ENCODE measurements at regions not wholly inside any gene's neighbourhood (a gene's known extent, or its start where the extent isn't known, plus 50 kb on each side); places are given as distances from the start of the nearest gene placed in this dataset.

GRCh38 chr20:19944772-19945459, 72.2 kb upstream of the NAA20 start:
- H3K4me3 ChIP-seq (ENCODE audit: low read depth, low read length): no peak overlapping the region
- peak; percentile 81 for DNase-seq (ENCODE audit: low read depth, low spot score)
- in situ Hi-C loops (cut with HindIII; ENCODE audit: low sequenced_read_pairs): no loop called here

GRCh38 chr20:19945732-19946670, 71.2 kb upstream of the NAA20 start:
- TF ChIP-seq, protein P1, sequence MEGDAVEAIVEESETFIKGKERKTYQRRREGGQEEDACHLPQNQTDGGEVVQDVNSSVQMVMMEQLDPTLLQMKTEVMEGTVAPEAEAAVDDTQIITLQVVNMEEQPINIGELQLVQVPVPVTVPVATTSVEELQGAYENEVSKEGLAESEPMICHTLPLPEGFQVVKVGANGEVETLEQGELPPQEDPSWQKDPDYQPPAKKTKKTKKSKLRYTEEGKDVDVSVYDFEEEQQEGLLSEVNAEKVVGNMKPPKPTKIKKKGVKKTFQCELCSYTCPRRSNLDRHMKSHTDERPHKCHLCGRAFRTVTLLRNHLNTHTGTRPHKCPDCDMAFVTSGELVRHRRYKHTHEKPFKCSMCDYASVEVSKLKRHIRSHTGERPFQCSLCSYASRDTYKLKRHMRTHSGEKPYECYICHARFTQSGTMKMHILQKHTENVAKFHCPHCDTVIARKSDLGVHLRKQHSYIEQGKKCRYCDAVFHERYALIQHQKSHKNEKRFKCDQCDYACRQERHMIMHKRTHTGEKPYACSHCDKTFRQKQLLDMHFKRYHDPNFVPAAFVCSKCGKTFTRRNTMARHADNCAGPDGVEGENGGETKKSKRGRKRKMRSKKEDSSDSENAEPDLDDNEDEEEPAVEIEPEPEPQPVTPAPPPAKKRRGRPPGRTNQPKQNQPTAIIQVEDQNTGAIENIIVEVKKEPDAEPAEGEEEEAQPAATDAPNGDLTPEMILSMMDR (IDR thresholded peaks at IDR 0.05; ENCODE audit: low read depth, low read length): no peak
- no peak overlapping the region for H3K4me3 ChIP-seq (ENCODE audit: low read depth, low read length)
- in situ Hi-C loops (cut with HindIII; ENCODE audit: low sequenced_read_pairs): no loop called here
- DNase-seq (ENCODE audit: low read depth, low spot score): no peak

More at GRCh38 chr20:19944772-19945459, 72.2 kb upstream of the NAA20 start:
- TF ChIP-seq, protein P1 (IDR thresholded peaks at IDR 0.05; ENCODE audit: low read depth, low read length): no peak

DNA sequence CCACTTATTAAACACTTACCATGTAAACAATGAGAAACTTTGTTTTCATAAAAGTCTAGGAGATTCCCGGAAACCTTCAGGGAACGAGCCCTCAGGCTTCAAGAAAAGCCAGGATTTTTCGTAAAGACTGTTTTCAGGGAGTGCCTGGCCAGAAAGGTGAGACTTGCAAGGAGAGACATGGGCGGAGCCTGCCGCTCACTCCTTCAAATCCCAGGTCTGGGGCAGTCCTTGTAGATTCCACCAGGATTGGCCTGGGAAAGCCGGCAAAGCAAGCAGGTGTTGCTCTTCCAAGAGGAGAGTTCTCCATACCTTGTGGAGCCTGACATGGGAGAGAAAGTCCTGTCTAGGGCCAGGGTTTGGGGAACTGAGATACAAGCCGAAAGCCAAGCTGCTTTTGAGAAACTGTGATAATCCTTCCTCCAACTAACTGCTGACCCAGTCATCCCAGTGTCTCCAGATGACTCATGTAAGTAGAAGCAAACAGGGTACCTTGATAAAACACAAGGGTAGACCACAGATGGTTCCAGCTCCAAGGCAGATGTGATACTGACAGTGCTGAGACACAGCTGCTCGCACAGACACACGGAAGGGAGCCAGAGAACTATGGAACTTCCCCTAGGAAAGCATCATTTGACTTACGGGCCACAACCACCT, 69.4 kb upstream of the NAA20 start:
- H3K4me3 ChIP-seq (ENCODE audit: low read depth, low read length): no peak overlapping the region
- DNase-seq (ENCODE audit: low read depth, low spot score): peak; percentile 59
- TF ChIP-seq, protein P1 (IDR thresholded peaks at IDR 0.05; ENCODE audit: low read depth, low read length): no peak
- in situ Hi-C loops (cut with HindIII; ENCODE audit: low sequenced_read_pairs): no loop called here

- TF ChIP-seq, protein P1 (IDR thresholded peaks at IDR 0.05; ENCODE audit: low read depth, low read length): no peak
- no peak overlapping the region for H3K4me3 ChIP-seq (ENCODE audit: low read depth, low read length)
- no peak for DNase-seq (ENCODE audit: low read depth, low spot score)
- in situ Hi-C loops (cut with HindIII; ENCODE audit: low sequenced_read_pairs): no loop called here
Measured at GRCh38 chr20:19949195-19949867, 67.8 kb upstream of the NAA20 start.

GRCh38 chr20:19950042-19950441, 67.1 kb upstream of the NAA20 start:
- no peak overlapping the region for H3K4me3 ChIP-seq (ENCODE audit: low read depth, low read length)
- DNase-seq (ENCODE audit: low read depth, low spot score): no peak
- in situ Hi-C loops (cut with HindIII; ENCODE audit: low sequenced_read_pairs): no loop called here
- TF ChIP-seq, protein P1 (IDR thresholded peaks at IDR 0.05; ENCODE audit: low read depth, low read length): no peak

GRCh38 chr20:19952392-19952791, 64.8 kb upstream of the NAA20 start:
- no peak for DNase-seq (ENCODE audit: low read depth, low spot score)
- in situ Hi-C loops (cut with HindIII; ENCODE audit: low sequenced_read_pairs): no loop called here
- TF ChIP-seq, protein P1 (IDR thresholded peaks at IDR 0.05; ENCODE audit: low read depth, low read length): no peak
- no peak overlapping the region for H3K4me3 ChIP-seq (ENCODE audit: low read depth, low read length)
